Tibial nerve (tissue), 3 donors: ENCODE measurements at regions not wholly inside any gene's neighbourhood (a gene's known extent, or its start where the extent isn't known, plus 50 kb on each side); places are given as distances from the start of the nearest gene placed in this dataset.

Experiments used
- EP300 ChIP-seq, 2 donors: sonication (generic); formaldehyde crosslinking; IDR thresholded peaks; one replicate each; pipeline ENCODE4 v1.6.1; 2017; ENCODE audit warnings: antibody characterized with exemption in 2 of 2, mild to moderate bottlenecking in 1 of 2
- POLR2A ChIP-seq, 2 donors: fragments of 450-650 bp; IDR thresholded peaks; one replicate each; pipeline ENCODE4 v1.6.1; 2017; ENCODE audit warnings: antibody characterized with exemption in 2 of 2, mild to moderate bottlenecking in 2 of 2, moderate library complexity in 2 of 2

DNA sequence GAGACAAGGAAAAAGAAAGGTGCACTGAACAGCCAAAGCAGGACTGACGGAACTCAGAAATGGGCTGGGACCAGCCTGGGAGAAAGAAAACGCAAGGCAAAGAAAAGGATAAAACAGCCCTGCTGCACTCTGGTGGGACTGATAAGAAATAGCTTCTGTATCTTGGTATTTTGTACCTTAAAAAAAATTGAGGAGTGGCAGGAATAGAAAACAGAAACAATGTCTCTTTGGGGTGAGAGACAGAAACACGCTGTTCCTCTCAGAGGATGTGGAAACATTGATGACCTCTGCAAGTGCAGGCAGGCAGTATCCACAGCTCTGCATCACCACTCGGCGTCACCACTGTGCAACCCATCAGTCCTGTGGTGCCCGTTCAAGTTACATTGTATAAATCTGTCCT lies 152.5 kb upstream of the SPRY1 start:
- TF ChIP-seq POLR2A (IDR thresholded peaks at IDR 0.05), result no peak
- peak; percentile 79 to 92 for TF ChIP-seq EP300 (IDR thresholded peaks at IDR 0.05)
